ENCODE measurements at regions not wholly inside any gene's neighbourhood (a gene's known extent, or its start where the extent isn't known, plus 50 kb on each side); places are given as distances from the start of the nearest gene placed in this dataset.

GRCh38 chr5:32521481-32521880 lies 63.9 kb upstream of the SUB1 start:
- no peak overlapping the region for H3K4me3 Mint-ChIP-seq
- no peak for TF ChIP-seq CTCF (IDR thresholded peaks at IDR 0.05; ENCODE audit: unreplicated experiment)
- peaks cover 3% of the 10 kb centered on the region for H3K9me3 Mint-ChIP-seq
- no peak for DNase-seq (ENCODE audit: low spot score in 2 of 2, unreplicated experiment in 2 of 2)
- H3K27ac Mint-ChIP-seq: no peak overlapping the region
- H3K4me1 Mint-ChIP-seq: no peaks in the 10 kb centered on the region
- H3K27me3 Mint-ChIP-seq (ENCODE audit: low read depth): no peaks in the 10 kb centered on the region
- H3K36me3 Mint-ChIP-seq: no peaks in the 10 kb centered on the region

- no peaks in the 10 kb centered on the region for H3K36me3 Mint-ChIP-seq
- no peak for DNase-seq (ENCODE audit: low spot score in 2 of 2, unreplicated experiment in 2 of 2)
- no peak overlapping the region for H3K27ac Mint-ChIP-seq
- no peaks in the 10 kb centered on the region for H3K4me1 Mint-ChIP-seq
- no peak for TF ChIP-seq CTCF (IDR thresholded peaks at IDR 0.05; ENCODE audit: unreplicated experiment)
- H3K9me3 Mint-ChIP-seq: peaks cover 3% of the 10 kb centered on the region
- H3K27me3 Mint-ChIP-seq (ENCODE audit: low read depth): no peaks in the 10 kb centered on the region
- no peak overlapping the region for H3K4me3 Mint-ChIP-seq
Observed at GRCh38 chr5:32520972-32521371, 64.4 kb upstream of the SUB1 start.

- no peak for TF ChIP-seq CTCF (IDR thresholded peaks at IDR 0.05; ENCODE audit: unreplicated experiment)
- no peaks in the 10 kb centered on the region for H3K4me1 Mint-ChIP-seq
- H3K36me3 Mint-ChIP-seq: no peaks in the 10 kb centered on the region
- H3K9me3 Mint-ChIP-seq: peaks cover 3% of the 10 kb centered on the region
- no peaks in the 10 kb centered on the region for H3K27me3 Mint-ChIP-seq (ENCODE audit: low read depth)
- no peak overlapping the region for H3K4me3 Mint-ChIP-seq
- DNase-seq (ENCODE audit: low spot score in 2 of 2, unreplicated experiment in 2 of 2): no peak
- no peak overlapping the region for H3K27ac Mint-ChIP-seq
Observed at GRCh38 chr5:32520356-32520755, 65.0 kb upstream of the SUB1 start.

GRCh38 chr5:32519508-32519907 lies 65.8 kb upstream of the SUB1 start:
- Mint-ChIP-seq H3K27me3 (ENCODE audit: low read depth) (no peaks in the 10 kb centered on the region), H3K9me3 (peaks cover 3% of the 10 kb centered on the region), H3K27ac (no peak overlapping the region), H3K36me3 (no peaks in the 10 kb centered on the region), H3K4me3 (no peak overlapping the region), H3K4me1 (no peaks in the 10 kb centered on the region)
- DNase-seq (ENCODE audit: low spot score in 2 of 2, unreplicated experiment in 2 of 2): no peak
- TF ChIP-seq CTCF (IDR thresholded peaks at IDR 0.05; ENCODE audit: unreplicated experiment): no peak

- TF ChIP-seq CTCF (IDR thresholded peaks at IDR 0.05; ENCODE audit: unreplicated experiment): no peak
Observed at GRCh38 chr5:32514806-32515205, 70.3 kb upstream of the ZFR start.

GRCh38 chr5:32512926-32513325 lies 68.4 kb upstream of the ZFR start:
- peaks cover 4% of the 10 kb centered on the region for H3K4me1 Mint-ChIP-seq
- no peak for DNase-seq (ENCODE audit: low spot score in 2 of 2, unreplicated experiment in 2 of 2)
- no peaks in the 10 kb centered on the region for H3K36me3 Mint-ChIP-seq
- no peak for TF ChIP-seq CTCF (IDR thresholded peaks at IDR 0.05; ENCODE audit: unreplicated experiment)
- H3K27me3 Mint-ChIP-seq (ENCODE audit: low read depth): peaks cover 4% of the 10 kb centered on the region
- H3K9me3 Mint-ChIP-seq: no peaks in the 10 kb centered on the region
- no peak overlapping the region for H3K27ac Mint-ChIP-seq
- no peak overlapping the region for H3K4me3 Mint-ChIP-seq

More at GRCh38 chr5:32514806-32515205, 70.3 kb upstream of the ZFR start:
- Mint-ChIP-seq H3K9me3 (peaks cover 3% of the 10 kb centered on the region), H3K27me3 (ENCODE audit: low read depth) (no peaks in the 10 kb centered on the region), H3K4me3 (no peak overlapping the region), H3K27ac (no peak overlapping the region), H3K36me3 (no peaks in the 10 kb centered on the region), H3K4me1 (no peaks in the 10 kb centered on the region)
- DNase-seq (ENCODE audit: low spot score in 2 of 2, unreplicated experiment in 2 of 2): no peak

Data from mesothelial cell of epicardium (in vitro differentiated cells).